Mesodermal cell (in vitro differentiated cells): ENCODE measurements at regions not wholly inside any gene's neighbourhood (a gene's known extent, or its start where the extent isn't known, plus 50 kb on each side); places are given as distances from the start of the nearest gene placed in this dataset.

Experiments used
- H3K27ac ChIP-seq: 2 replicates; pipeline ENCODE4 v1.7.0; 2013; ENCODE audit warnings: mild to moderate bottlenecking, low read depth, low read length, moderate library complexity; ENCODE audit not compliant: severe bottlenecking
- H3K36me3 ChIP-seq: 2 replicates; pipeline ENCODE4 v1.7.1; 2013; ENCODE audit warnings: mild to moderate bottlenecking, low read length, moderate library complexity; ENCODE audit not compliant: control insufficient read depth, insufficient read depth
- H3K4me1 ChIP-seq: one replicate; pipeline ENCODE4 v1.7.1; 2013; ENCODE audit warnings: mild to moderate bottlenecking, low read length; ENCODE audit not compliant: insufficient read depth, control insufficient read depth, poor library complexity, severe bottlenecking
- H3K4me3 ChIP-seq: 2 replicates; pipeline ENCODE4 v1.7.0; 2013; ENCODE audit warnings: low read length, control low read depth, mild to moderate bottlenecking; ENCODE audit not compliant: insufficient read depth, poor library complexity, severe bottlenecking; ENCODE audit errors: extremely low read depth
- H3K9me3 ChIP-seq: 2 replicates; pipeline ENCODE4 v1.7.1; 2013; ENCODE audit warnings: mild to moderate bottlenecking, low read length, moderate library complexity; ENCODE audit not compliant: control insufficient read depth
- WGBS, 2 experiments: methylation state at CpG; one replicate each; pipeline ENCODE4 v1.1.5; 2013; ENCODE audit warnings: missing lambda C conversion rate in 2 of 2; ENCODE audit not compliant: insufficient coverage in 2 of 2; 5-methylcytosine and 5-hydroxymethylcytosine counted together

DNA sequence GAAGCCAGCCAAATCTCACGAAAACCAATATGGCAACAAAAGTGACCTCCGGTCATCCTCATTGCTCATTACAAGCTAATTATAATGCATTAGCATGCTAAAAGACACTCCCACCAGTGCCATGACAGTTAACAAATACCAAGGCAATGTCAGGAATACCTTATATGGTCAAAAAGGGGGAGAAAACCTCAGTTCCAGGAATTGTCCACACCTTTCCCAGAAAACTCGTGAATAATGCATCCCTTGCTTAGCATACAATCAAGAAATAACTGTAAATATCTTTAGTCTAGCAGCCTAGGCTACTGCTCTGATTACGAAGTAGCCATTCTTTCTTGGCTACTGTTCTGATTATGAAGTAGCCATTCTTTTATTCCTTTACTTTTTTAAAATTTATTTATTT, 112.5 kb upstream of the FKBP1C start:
- no peak overlapping the region for H3K4me3 ChIP-seq
- no peaks in the 10 kb centered on the region for H3K4me1 ChIP-seq
- no peaks in the 10 kb centered on the region for H3K9me3 ChIP-seq
- WGBS, 2 experiments = 100% methylated on average over 1 of the region's 4 CpGs; no CpG with 5 or more reads in 1 of the 2 experiments
- no peak overlapping the region for H3K27ac ChIP-seq
- no peaks in the 10 kb centered on the region for H3K36me3 ChIP-seq

DNA sequence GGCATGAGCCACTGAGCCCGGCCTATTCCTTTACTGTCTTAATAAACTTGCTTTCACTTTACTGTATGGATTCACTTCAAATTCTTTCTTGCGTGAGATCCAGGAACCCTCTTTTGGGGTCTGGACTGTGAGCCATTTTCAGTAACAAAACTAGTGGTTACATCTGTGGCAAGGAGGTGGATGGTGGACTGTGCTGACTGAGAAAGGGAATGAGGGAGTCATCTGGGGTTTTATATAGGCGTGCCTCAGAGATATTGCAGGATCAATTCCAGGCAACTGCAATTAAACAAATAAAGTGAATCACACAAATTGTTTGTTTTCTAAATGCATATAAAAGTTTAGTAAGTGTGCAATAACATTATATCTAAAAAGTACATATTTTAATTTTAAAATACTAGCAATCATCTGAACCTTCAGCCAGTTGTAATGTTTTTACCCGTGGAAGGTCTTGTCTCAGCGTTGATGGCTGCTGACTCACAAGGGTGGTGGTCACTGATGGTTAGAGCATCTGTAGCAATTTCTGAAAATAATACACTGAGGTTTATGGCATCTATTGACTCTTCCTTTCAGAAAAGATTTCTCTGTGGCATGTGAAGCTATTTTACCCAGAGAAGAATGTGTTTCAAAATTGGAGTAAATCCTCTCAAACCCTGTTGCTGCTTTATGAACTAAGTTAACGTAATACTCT, 111.4 kb upstream of the FKBP1C start:
- no peaks in the 10 kb centered on the region for H3K9me3 ChIP-seq
- H3K4me3 ChIP-seq = no peak overlapping the region
- no peak overlapping the region for H3K27ac ChIP-seq
- H3K4me1 ChIP-seq = no peaks in the 10 kb centered on the region
- 93 to 94% methylated on average over 2 to 5 of the region's 6 CpGs for WGBS, 2 experiments
- H3K36me3 ChIP-seq = no peaks in the 10 kb centered on the region

DNA sequence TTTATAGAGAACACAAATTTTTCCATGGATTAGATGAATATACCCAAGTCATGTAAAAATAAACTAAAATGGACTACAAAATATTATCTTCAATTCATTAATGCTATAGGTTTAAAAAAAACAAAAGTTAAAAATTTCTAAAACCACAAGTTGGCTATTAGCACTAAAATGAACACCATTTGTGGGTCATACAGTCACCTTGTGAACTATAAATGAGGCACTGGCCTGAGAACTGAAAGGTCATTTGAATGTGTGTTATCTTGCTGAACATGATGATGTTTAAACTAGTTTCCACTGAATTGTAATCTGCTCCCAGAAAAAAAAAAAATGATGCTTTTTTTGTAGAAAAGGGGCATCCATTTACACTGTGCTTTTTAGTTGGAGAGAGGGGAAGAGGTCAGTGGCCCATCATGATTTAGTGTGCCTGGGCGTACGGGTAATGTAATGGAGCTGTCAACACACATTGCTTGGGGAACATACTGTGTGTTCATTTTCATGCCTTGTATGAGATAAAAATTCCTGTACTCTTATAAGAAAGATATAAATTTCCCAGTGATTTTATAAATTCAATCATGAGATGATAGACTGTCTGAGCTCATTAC, 96.6 kb upstream of the FKBP1C start:
- no peaks in the 10 kb centered on the region for H3K9me3 ChIP-seq
- H3K27ac ChIP-seq = no peak overlapping the region
- WGBS, 2 experiments = 100% methylated on average over 2 of the region's 2 CpGs
- no peaks in the 10 kb centered on the region for H3K4me1 ChIP-seq
- H3K36me3 ChIP-seq = no peaks in the 10 kb centered on the region
- no peak overlapping the region for H3K4me3 ChIP-seq

DNA sequence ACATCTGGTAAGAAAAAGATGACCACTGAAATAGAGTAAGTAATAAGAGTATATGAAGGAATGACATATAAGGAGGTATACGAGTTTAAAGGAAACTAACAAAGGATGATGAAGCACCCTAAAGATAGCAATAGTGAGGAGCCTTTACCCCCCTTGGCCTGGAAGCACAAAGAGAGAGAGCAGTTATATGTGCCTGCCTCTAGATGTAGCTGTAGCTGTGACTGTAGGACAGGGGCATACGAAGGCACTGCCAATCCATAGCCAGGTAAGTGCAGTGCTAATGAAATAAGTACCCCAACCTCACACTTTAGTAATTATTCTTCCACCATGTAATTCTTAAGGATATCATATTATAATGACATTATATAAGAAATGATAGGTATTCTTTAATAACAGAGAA, 90.1 kb upstream of the FKBP1C start:
- Histone ChIP-seq H3K36me3 (no peaks in the 10 kb centered on the region), H3K9me3 (no peaks in the 10 kb centered on the region), H3K4me1 (no peaks in the 10 kb centered on the region), H3K27ac (no peak overlapping the region), H3K4me3 (no peak overlapping the region)
- WGBS, 2 experiments = 83 to 100% methylated on average over 1 of the region's 2 CpGs

DNA sequence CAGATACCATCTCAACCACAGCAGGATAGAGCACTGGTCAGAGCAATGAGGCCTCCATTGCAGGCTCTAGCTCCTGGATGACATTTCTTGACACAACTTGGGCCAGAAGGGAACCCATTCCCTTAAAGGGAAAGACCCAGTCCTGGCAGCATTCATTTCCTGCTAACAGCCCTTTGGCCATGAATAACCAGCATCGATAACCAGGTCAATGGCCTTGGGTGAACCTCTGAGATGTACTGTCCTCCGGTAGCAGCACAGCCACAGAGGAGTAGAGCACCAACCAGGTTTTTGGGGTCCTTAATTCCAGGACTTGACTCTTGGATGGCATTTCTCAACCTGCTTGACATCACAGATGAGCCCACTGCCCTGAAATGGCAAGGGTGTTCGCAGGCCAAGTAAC, 71.2 kb upstream of the FKBP1C start:
- Histone ChIP-seq H3K4me1 (no peaks in the 10 kb centered on the region), H3K9me3 (no peaks in the 10 kb centered on the region), H3K4me3 (no peak overlapping the region), H3K36me3 (no peaks in the 10 kb centered on the region), H3K27ac (no peak overlapping the region)
- 88 to 91% methylated on average over 3 of the region's 3 CpGs for WGBS, 2 experiments

DNA sequence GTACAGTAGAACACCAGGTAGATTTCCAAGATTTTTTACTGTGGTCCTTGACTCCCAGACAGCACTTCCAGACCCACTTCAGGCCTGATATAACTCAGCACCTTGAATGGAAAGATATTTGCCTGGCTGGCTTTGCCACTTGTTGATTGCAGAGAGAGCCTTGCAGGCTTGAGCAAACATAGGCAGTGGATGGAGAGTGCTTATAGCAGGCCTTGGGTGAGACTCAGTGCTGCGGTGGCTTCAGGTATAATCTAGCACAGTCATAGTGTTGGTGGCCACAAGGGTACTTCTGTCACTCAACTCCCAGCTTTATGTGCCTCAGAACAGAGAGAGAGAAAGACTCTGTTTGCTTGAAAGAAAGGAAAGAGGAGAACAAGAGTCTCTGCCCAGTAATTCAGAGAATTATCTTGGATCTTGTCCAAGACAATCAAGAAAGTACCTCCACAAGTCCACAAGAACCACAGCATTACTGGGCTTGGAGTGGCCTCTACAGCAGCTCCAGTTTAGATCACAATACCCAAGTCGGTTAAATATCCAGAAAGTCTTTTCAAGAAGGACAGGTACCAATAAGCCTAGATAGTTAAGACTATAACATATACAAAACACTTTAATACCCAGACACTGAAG, 70.5 kb upstream of the FKBP1C start:
- Histone ChIP-seq H3K4me1 (no peaks in the 10 kb centered on the region), H3K9me3 (no peaks in the 10 kb centered on the region), H3K4me3 (no peak overlapping the region), H3K36me3 (no peaks in the 10 kb centered on the region), H3K27ac (no peak overlapping the region)
- 80% methylated on average over 1 of the region's 2 CpGs; no CpG with 5 or more reads in 1 of the 2 experiments for WGBS, 2 experiments

DNA sequence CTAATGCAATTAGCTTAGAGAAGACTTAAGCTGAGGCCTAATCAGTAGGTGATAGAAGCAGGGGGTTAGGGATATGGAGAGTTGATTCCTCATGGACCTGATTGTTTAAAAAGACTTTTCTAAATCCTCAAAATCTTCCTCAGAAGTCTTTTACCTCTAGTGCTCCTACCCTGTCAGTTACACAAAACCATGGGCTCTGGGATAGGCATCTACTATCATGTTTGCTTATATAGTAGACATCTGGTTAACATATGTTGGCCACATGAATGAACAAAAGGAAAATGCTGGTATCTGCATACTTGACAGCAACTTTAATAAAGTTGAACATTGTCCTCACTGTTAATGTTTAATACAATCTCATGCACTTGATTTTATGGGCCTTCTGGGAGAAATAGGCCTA, 61.5 kb upstream of the FKBP1C start:
- Histone ChIP-seq H3K27ac (no peak overlapping the region), H3K4me3 (no peak overlapping the region), H3K36me3 (no peaks in the 10 kb centered on the region), H3K4me1 (no peaks in the 10 kb centered on the region), H3K9me3 (no peaks in the 10 kb centered on the region)

DNA sequence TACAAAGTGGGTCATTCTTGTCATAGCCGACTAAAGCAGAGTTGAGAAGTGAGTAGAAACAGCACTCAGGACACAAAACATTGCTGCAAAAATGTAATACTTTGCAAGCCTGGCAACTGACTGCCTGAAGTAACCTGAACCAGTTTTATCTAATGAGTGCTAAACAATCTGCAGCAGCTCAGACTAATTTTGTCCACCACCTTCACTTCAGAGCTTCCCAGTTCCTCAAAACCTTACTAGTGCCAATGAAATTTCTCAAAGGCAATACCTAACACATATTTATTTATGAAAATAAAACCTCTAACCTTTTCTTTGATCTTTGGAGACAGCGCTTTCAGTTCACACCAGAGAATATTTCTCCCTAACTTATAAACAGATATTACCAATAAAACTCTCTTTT, 56.7 kb upstream of the FKBP1C start:
- Histone ChIP-seq H3K9me3 (no peaks in the 10 kb centered on the region), H3K36me3 (no peaks in the 10 kb centered on the region), H3K4me3 (no peak overlapping the region), H3K4me1 (no peaks in the 10 kb centered on the region), H3K27ac (no peak overlapping the region)
- 60 to 90% methylated on average over 1 to 2 of the region's 2 CpGs for WGBS, 2 experiments
